Cerebellar nuclear complex (tissue), 1 donor: ENCODE measurements at regions not wholly inside any gene's neighbourhood (a gene's known extent, or its start where the extent isn't known, plus 50 kb on each side); places are given as distances from the start of the nearest gene placed in this dataset.
A peak's percentile ranks its signal among the peaks of the same experiment; 100 is the strongest.
"Not testable (repeated sequence)": the region's sequence is repeated elsewhere in the genome, so short reads cannot be mapped to it uniquely, and the experiment has no call there.

ENCODE experiments used
- DNase-seq, 2 experiments: peaks; one replicate each; lab custom pipeline; 2025; lab: John Stamatoyannopoulos, UW

- no peak for DNase-seq
Measured at GRCh38 chr21:16420031-16420724, 690.4 kb downstream of the USP25 start.

- no peak for DNase-seq
Measured at GRCh38 chr21:16421007-16421406, 691.2 kb downstream of the USP25 start.

- DNase-seq: no peak
Measured at GRCh38 chr21:16421965-16422364, 692.2 kb downstream of the USP25 start.

GRCh38 chr21:16422702-16423101 is 692.9 kb downstream of the USP25 start:
- DNase-seq: no peak

- no peak for DNase-seq
Measured at GRCh38 chr21:16423921-16424320, 694.1 kb downstream of the USP25 start.

GRCh38 chr21:16424331-16424751 is 694.6 kb downstream of the USP25 start:
- peak in 1 of 2 experiments; percentile 20 for DNase-seq

- no peak for DNase-seq
Measured at GRCh38 chr21:16425376-16425775, 695.6 kb downstream of the USP25 start.

GRCh38 chr21:16426936-16427335 is 697.2 kb downstream of the USP25 start:
- no peak for DNase-seq

GRCh38 chr21:16427587-16428087 is 697.9 kb downstream of the USP25 start:
- no peak for DNase-seq

- DNase-seq: no peak
Measured at GRCh38 chr21:16437586-16437985, 707.8 kb downstream of the USP25 start.

GRCh38 chr21:16438761-16439160 is 709.0 kb downstream of the USP25 start:
- no peak for DNase-seq

GRCh38 chr21:16441789-16442188 is 712.0 kb downstream of the USP25 start:
- no peak for DNase-seq

GRCh38 chr21:16454399-16454798 is 724.6 kb downstream of the USP25 start:
- DNase-seq: no peak

- no peak for DNase-seq
Measured at GRCh38 chr21:16455526-16455925, 725.7 kb downstream of the USP25 start.

- DNase-seq: peak in 1 of 2 experiments; percentile 17
Measured at GRCh38 chr21:16455978-16456377, 726.2 kb downstream of the USP25 start.

GRCh38 chr21:16457498-16457897 is 727.7 kb downstream of the USP25 start:
- DNase-seq: no peak

GRCh38 chr21:16460936-16461335 is 731.2 kb downstream of the USP25 start:
- DNase-seq: no peak

GRCh38 chr21:16464211-16464889 is 734.6 kb downstream of the USP25 start:
- DNase-seq: not testable (repeated sequence)

- DNase-seq: no peak
Measured at GRCh38 chr21:16468184-16468583, 738.4 kb downstream of the USP25 start.

GRCh38 chr21:16473988-16474387 is 744.2 kb downstream of the USP25 start:
- DNase-seq: no peak

GRCh38 chr21:16476056-16476825 is 746.5 kb downstream of the USP25 start:
- DNase-seq: no peak

- DNase-seq: no peak
Measured at GRCh38 chr21:16488042-16488441, 758.3 kb downstream of the USP25 start.

GRCh38 chr21:16492356-16492755 is 762.6 kb downstream of the USP25 start:
- DNase-seq: no peak
